ENCODE measurements at regions not wholly inside any gene's neighbourhood (a gene's known extent, or its start where the extent isn't known, plus 50 kb on each side); places are given as distances from the start of the nearest gene placed in this dataset.
A peak's percentile ranks its signal among the peaks of the same experiment; 100 is the strongest.

- no peak for DNase-seq (ENCODE audit: low read depth, low spot score)
These were observed 113.7 kb upstream of the MAP1B start for GRCh38 chr5:71993600-71993999.

DNA sequence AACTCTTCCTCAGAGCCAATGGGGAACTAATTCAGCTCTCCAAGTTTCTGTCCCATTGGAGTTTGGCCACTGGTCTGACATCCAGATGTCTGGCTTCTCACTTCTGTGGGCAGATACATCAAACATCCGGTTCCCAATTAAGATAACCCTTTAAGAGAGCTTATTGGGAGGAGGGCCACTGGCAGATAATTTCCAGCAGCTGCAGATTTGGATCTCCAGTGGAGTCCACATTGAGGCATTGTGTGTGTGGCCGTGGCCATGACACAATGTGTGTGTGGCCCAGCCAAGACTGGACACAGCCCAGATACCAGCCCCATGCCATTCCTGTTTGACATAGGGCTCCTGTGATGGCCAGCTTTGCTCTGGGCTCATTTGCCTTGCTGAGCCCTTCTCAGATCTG is 110.5 kb upstream of the MAP1B start:
- DNase-seq (ENCODE audit: low read depth, low spot score), result no peak

GRCh38 chr5:71998746-71999145 is 108.5 kb upstream of the MAP1B start:
- no peak for DNase-seq (ENCODE audit: low read depth, low spot score)

DNA sequence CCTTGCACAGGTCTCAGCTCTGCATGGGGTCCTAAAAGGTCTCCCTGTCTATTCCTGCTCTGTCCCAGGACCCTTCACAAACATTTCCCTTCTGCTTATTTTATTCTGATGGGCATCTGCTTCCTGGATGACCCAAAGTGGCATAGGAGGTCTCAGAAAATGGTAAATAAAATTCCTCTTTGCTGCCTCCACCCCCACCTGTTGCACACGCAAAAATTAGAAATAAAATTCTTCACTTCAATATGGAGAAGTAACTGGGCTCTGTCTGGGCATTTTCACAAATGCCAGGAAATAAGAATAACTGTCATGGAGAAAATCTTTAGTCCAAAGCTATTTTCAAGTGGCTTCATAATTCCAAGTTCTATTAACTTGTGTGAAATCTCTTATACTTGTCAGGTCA is 106.6 kb upstream of the MAP1B start:
- no peak for DNase-seq (ENCODE audit: low read depth, low spot score)

DNA sequence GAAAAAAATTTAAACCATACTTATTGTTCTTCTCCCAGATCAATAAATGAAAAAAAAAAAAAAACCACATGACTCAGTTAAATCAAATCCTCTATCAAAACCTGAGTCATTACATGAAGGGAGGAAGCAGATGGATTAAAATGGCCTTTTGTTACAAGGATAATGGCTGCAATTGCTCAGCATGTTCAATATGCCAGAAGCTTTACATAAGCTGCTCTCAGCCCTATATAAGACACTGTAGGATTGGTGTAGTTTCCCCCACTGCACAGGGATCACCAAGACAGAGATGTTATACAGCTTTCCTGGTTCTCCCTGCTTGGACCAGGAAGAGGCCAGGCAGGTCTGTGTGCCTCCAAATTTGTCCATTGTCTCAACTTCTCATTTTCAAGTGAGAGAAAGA is 101.6 kb upstream of the MAP1B start:
- no peak for DNase-seq (ENCODE audit: low read depth, low spot score)

DNA sequence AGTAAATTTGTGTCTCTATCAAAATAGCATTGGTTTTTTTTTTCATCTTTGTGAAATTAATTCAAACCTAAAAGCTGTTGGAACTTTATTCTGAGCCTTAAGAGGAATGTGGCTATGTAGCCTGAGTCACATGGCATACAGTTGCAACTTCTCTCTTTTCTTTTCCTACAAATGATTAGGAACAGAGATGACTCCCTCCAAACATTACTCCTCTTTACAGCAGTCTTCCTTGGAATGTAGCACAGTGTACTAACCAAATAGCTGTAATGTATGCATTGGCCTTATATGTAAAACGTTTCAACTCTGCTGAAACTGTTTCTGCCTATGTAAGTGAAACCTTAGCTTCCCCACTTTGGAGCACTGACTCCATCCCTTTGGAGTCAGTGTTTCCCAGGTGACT is 100.9 kb upstream of the MAP1B start:
- no peak for DNase-seq (ENCODE audit: low read depth, low spot score)

- DNase-seq (ENCODE audit: low read depth, low spot score), result no peak
These were observed 99.8 kb upstream of the MAP1B start for GRCh38 chr5:72007336-72008111.

GRCh38 chr5:72009280-72009679 is 98.0 kb upstream of the MAP1B start:
- no peak for DNase-seq (ENCODE audit: low read depth, low spot score)

DNA sequence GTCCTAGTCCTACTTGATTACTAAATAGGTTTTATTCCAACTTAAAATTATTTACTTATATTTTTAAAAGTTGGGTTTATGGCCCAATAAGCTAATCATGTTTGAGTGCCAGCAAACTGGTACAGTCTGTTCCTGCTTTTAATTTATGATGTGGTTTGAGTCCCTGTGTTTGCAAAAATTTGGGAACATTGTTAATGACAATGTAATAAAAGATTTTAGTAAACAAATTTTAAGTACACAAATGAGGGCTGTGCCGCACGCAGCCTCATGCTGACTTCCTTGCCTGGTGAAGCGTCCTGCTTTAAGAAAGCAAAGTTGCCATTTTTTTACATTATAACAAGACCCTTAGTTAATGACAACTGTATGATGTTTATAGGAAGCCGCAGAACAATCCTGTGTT is 96.8 kb upstream of the MAP1B start:
- DNase-seq (ENCODE audit: low read depth, low spot score), result no peak

DNA sequence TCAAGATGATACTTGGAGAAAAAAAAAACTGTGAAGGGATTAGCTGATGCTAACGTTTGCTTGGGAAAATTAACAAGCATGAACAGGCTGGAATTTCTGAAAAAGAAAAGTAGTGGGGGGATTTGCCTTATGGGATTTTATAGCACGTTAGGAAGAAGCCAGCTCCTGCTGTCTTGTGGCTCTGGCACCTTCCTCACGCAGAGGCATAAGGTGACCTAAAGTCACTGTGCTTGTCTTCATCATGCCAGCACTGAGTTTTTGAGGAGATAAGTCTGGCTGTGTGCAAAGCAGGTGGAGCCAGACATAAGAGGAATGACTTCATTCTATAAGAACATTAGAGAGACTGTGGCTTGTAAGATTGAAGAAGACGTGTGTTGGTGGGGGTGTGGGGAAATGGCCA is 94.4 kb upstream of the MAP1B start:
- no peak for DNase-seq (ENCODE audit: low read depth, low spot score)

DNA sequence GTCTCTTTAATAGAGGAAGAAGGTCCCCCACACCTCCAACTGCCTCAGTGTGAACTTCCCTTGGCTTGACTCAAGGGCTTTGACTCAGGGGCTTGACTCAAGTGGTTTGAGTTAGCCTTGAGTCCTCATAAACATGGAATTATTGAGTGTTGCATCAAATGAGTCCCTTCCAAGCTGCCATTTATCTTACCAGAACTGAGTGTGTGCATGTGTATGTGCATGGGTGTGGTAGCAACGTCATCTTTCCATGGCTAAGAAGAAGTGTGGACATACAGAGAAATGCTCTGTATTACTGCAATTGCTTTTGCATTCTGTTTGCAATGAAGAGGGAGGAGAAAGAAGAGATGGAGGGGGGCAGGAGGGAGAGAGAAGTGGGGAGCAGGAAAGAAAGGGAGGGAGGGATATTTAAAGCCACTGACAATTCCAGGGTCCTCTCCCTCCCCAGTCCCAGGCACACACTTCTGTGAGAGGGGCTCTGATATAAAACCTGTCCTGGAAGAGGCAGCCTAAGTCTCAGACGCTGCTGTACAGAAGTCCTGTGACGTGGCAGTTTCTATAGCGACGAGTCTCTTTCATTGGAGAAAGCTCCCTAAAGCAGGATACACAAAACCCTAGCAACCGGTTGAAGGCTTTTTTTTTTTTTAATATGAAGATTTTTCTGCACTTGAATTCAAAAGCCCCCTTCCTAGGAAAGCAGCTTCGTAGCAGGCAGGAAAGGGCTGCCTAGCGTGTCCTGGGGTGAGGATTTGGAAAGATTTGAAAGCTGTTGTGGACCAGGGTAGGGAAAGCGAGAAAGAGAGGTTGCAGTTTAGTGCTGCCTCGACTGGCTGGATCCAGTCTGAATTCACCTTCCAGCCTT is 93.3 kb upstream of the MAP1B start:
- no peak for DNase-seq (ENCODE audit: low read depth, low spot score)

GRCh38 chr5:72015103-72015548 is 92.1 kb upstream of the MAP1B start:
- no peak for DNase-seq (ENCODE audit: low read depth, low spot score)

DNA sequence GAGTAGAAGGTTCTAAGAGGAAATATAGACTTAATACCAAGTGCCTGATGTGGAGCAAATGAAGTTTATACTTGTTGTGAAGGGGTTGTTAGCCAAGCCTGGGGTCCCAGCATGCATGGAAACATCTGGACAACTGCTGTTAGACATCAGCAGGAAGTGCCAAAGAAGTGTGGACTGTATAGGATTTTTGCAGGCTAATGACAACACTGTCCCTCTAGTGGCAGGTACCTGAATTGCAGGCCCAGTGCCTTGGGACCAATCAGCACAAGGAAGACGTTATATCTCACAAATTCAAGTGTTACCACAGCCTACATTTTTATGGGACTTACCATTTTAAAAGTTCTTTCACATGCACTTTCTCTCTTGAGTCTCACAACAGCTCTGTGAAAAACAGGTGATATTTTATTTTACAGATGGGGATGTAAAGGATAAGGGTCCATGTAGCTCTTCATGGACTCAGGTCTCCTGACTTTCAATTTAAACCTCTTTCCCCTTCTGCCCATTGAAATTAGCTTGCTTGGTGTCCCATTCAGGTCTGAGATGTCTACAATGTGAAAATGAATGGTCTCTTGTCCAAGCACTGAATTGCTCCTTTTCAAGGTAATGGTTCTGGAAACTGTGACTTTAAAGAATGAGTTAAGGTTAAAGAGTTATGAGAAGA is 89.0 kb upstream of the MAP1B start:
- DNase-seq (ENCODE audit: low read depth, low spot score), result peak; percentile 7

GRCh38 chr5:72020161-72020983 is 86.9 kb upstream of the MAP1B start:
- no peak for DNase-seq (ENCODE audit: low read depth, low spot score)

GRCh38 chr5:72021651-72022357 is 85.5 kb upstream of the MAP1B start:
- DNase-seq (ENCODE audit: low read depth, low spot score), result no peak

DNA sequence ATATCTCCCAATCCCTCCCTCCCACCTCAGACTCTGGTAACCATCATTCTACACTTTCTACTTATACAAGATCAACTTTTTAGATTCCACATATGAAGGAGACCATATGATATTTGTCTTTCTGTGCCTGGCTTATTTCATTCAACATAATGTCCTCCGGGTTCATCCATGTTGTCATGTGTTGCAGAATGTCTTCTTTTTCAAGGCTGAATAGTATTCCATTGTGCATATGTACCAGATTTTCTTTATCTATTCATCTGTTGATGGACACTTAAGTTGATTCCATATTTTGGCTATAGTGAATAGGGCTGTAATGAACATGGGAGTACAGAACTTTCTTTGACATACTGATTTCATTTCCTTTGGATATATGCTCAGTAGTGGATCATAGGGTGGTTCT is 78.9 kb upstream of the MAP1B start:
- no peak for DNase-seq (ENCODE audit: low read depth, low spot score)

- no peak for DNase-seq (ENCODE audit: low read depth, low spot score)
These were observed 77.0 kb upstream of the MAP1B start for GRCh38 chr5:72030237-72030636.

DNA sequence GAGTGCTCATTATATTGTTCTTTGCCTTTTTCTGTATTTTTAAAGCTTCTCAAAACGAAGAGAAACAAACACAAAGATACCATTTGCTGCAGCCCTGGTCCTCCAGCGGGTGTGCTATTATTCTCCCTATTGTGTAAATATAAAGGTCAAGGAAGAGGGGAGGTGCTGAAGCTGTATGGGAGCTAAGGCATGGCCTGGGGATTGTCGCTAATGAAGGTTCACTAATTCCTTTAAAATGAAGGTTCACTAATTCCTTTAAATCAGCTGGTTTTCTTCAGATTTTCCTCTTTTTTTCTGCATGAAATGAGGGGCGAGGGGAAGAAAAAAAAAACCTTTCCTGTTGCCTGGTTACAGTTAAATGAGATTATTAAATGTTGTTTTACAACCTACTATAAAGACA is 74.5 kb upstream of the MAP1B start:
- DNase-seq (ENCODE audit: low read depth, low spot score), result no peak

GRCh38 chr5:72034770-72035169 is 72.5 kb upstream of the MAP1B start:
- no peak for DNase-seq (ENCODE audit: low read depth, low spot score)

- DNase-seq (ENCODE audit: low read depth, low spot score), result no peak
These were observed 71.4 kb upstream of the MAP1B start for GRCh38 chr5:72035831-72036230.

- DNase-seq (ENCODE audit: low read depth, low spot score), result no peak
These were observed 70.3 kb upstream of the MAP1B start for GRCh38 chr5:72036951-72037350.
